HG03108 (cell line): ENCODE measurements at regions not wholly inside any gene's neighbourhood (a gene's known extent, or its start where the extent isn't known, plus 50 kb on each side); places are given as distances from the start of the nearest gene placed in this dataset.

ENCODE experiments used
- ATAC-seq: cut with Tn5 transposase; IDR thresholded peaks from one replicate; pipeline ENCODE4 v1.9.1; 2021; ENCODE audit warnings: moderate library complexity; ENCODE audit not compliant: unreplicated experiment

- ATAC-seq: no peak
Measured at GRCh38 chr13:85314686-85315085, 484.5 kb downstream of the SLITRK6 start.

GRCh38 chr13:85313761-85314503, 485.3 kb downstream of the SLITRK6 start:
- ATAC-seq: no peak

- ATAC-seq: no peak
Measured at GRCh38 chr13:85312071-85312470, 487.1 kb downstream of the SLITRK6 start.

GRCh38 chr13:85303630-85304029, 495.6 kb downstream of the SLITRK6 start:
- ATAC-seq: no peak

GRCh38 chr13:85298387-85298924, 500.8 kb downstream of the SLITRK6 start:
- no peak for ATAC-seq

GRCh38 chr13:85288698-85289097, 510.5 kb downstream of the SLITRK6 start:
- ATAC-seq: no peak

- no peak for ATAC-seq
Measured at GRCh38 chr13:85287528-85287927, 511.7 kb downstream of the SLITRK6 start.

GRCh38 chr13:85286081-85286480, 513.1 kb downstream of the SLITRK6 start:
- ATAC-seq: no peak

GRCh38 chr13:85284349-85284748, 514.9 kb downstream of the SLITRK6 start:
- ATAC-seq: no peak

GRCh38 chr13:85283408-85283807, 515.8 kb downstream of the SLITRK6 start:
- ATAC-seq: no peak

GRCh38 chr13:85282876-85283275, 516.3 kb downstream of the SLITRK6 start:
- no peak for ATAC-seq

GRCh38 chr13:85278851-85279250, 520.4 kb downstream of the SLITRK6 start:
- no peak for ATAC-seq

- no peak for ATAC-seq
Measured at GRCh38 chr13:85277748-85278147, 521.5 kb downstream of the SLITRK6 start.

- no peak for ATAC-seq
Measured at GRCh38 chr13:85266771-85267170, 532.4 kb downstream of the SLITRK6 start.

- no peak for ATAC-seq
Measured at GRCh38 chr13:85266331-85266730, 532.9 kb downstream of the SLITRK6 start.

- ATAC-seq: no peak
Measured at GRCh38 chr13:85265296-85265695, 533.9 kb downstream of the SLITRK6 start.

- no peak for ATAC-seq
Measured at GRCh38 chr13:85262499-85262898, 536.7 kb downstream of the SLITRK6 start.

- ATAC-seq: no peak
Measured at GRCh38 chr13:85261757-85262346, 537.4 kb downstream of the SLITRK6 start.

- no peak for ATAC-seq
Measured at GRCh38 chr13:85260896-85261295, 538.3 kb downstream of the SLITRK6 start.

GRCh38 chr13:85255978-85256377, 543.2 kb downstream of the SLITRK6 start:
- ATAC-seq: no peak

GRCh38 chr13:85254641-85255040, 544.6 kb downstream of the SLITRK6 start:
- ATAC-seq: no peak

- ATAC-seq: no peak
Measured at GRCh38 chr13:85249151-85249550, 550.1 kb downstream of the SLITRK6 start.
